ENCODE measurements at regions not wholly inside any gene's neighbourhood (a gene's known extent, or its start where the extent isn't known, plus 50 kb on each side); places are given as distances from the start of the nearest gene placed in this dataset.

DNA sequence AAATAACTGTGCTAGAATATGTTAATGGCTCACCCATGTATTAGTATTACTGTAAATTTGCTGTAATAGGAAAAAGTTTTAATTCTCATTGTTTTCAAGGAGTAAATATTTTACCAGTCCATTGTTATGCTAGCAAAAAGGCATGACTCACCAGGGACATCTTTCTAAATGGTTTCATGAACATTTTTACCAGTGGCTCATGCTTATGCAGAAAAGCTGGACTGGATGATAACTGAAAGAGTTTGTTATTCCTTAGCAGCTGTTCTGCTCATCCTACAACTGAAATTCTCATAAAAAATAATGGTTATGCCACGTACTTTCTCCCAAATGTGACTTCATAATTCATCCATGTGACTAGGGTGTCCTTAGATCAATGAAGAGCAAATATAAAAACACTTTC is 111.9 kb upstream of the PCDH18 start:
- DNase-seq (ENCODE audit: low read depth) = peak; percentile 62
- TF ChIP-seq, protein P1, sequence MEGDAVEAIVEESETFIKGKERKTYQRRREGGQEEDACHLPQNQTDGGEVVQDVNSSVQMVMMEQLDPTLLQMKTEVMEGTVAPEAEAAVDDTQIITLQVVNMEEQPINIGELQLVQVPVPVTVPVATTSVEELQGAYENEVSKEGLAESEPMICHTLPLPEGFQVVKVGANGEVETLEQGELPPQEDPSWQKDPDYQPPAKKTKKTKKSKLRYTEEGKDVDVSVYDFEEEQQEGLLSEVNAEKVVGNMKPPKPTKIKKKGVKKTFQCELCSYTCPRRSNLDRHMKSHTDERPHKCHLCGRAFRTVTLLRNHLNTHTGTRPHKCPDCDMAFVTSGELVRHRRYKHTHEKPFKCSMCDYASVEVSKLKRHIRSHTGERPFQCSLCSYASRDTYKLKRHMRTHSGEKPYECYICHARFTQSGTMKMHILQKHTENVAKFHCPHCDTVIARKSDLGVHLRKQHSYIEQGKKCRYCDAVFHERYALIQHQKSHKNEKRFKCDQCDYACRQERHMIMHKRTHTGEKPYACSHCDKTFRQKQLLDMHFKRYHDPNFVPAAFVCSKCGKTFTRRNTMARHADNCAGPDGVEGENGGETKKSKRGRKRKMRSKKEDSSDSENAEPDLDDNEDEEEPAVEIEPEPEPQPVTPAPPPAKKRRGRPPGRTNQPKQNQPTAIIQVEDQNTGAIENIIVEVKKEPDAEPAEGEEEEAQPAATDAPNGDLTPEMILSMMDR (IDR thresholded peaks at IDR 0.05; ENCODE audit: insufficient read depth, low read depth, low read length) = no peak
- no peak overlapping the region for H3K4me3 ChIP-seq (ENCODE audit: low read depth, low read length)

DNA sequence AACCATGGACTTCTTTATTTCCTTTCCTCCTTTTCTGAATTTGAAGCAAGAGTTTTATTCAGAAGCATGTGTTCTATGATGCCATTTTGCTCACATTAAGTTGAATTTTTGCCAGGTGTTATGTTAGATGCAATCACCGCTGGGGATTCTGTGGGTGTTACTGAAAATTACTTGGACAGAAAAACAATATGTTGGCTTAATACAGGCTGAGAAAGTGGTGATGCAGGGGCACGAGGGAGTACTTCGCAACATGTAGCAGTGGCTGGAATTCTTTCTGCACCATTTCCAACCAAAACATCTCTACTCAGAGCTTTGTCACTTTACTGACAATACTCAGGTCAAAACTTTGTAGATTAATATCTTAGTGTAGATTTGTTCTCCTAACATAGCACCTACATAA is 109.2 kb upstream of the PCDH18 start:
- DNase-seq (ENCODE audit: low read depth) = peak; percentile 67
- TF ChIP-seq, protein P1 (IDR thresholded peaks at IDR 0.05; ENCODE audit: insufficient read depth, low read depth, low read length) = no peak

DNA sequence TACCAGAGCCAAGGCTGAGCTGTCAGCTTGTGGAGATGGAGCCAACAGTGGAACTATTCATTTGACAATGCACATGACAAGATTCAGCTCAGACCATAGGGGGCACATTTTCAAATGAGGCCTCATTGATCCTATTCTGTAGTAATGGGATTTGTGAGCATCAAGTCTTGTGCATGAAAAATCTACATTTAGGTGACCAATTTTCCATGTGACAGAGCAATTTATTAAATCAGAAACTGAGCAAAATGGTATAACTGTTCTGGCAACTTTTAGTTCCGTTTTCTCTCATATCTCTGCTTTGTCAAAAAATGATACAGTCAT is 108.5 kb upstream of the PCDH18 start:
- no peak for DNase-seq (ENCODE audit: low read depth)
- TF ChIP-seq, protein P1 (IDR thresholded peaks at IDR 0.05; ENCODE audit: insufficient read depth, low read depth, low read length) = no peak
- H3K4me3 ChIP-seq (ENCODE audit: low read depth, low read length) = no peak overlapping the region

More for the DNA sequence above, 109.2 kb upstream of the PCDH18 start:
- no peak overlapping the region for H3K4me3 ChIP-seq (ENCODE audit: low read depth, low read length)

DNA sequence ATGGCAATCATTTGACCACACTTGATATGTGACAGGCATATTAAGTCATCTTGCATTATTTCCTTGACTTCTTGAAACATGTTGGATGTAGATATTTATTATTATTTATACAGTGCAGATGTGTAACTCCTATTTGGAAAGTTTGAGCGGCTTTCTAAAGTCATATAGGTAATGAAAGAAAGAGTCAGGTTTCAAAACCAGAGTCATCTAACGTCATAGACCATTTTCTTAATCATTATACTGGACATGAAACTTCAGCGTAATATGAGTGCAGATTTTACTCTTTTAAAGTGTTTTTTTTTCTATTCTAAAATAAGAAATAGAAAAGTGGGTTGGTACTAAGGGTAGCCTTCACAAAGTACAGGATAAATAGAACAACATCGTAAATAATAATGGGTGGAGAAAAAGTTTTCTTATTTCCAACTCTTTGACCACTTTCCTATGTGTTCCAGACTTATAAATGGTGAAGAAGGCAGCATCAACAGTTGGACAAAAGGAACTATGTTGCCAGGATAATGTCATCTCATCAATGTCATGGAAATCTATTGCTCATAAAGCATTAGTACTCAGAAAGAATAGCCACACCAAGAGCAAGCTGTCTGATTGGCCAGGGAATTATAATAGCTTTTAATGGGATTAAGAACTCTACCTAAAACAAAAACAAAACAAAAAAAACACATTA is 108.0 kb upstream of the PCDH18 start:
- no peak for DNase-seq (ENCODE audit: low read depth)
- no peak overlapping the region for H3K4me3 ChIP-seq (ENCODE audit: low read depth, low read length)
- TF ChIP-seq, protein P1 (IDR thresholded peaks at IDR 0.05; ENCODE audit: insufficient read depth, low read depth, low read length) = no peak

DNA sequence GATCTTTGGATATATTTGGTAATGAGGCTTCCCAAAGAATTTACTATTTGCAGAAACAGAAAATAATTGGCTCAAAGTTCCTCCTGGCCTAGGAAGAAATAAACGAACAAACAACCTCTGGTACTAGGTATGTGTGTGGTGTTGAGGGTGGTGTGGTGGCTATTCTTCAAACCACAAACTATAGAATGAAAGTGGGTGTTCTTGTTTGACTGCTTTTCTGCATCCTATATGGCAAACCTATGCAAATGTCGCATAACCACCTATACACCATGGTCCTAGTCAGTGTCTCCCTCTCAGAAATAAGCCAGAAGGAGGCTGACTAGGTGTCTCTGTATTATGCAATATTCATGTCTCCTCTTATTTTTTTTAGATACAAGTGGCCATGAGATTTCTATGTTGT is 106.6 kb upstream of the PCDH18 start:
- TF ChIP-seq, protein P1 (IDR thresholded peaks at IDR 0.05; ENCODE audit: insufficient read depth, low read depth, low read length) = no peak
- DNase-seq (ENCODE audit: low read depth) = no peak

DNA sequence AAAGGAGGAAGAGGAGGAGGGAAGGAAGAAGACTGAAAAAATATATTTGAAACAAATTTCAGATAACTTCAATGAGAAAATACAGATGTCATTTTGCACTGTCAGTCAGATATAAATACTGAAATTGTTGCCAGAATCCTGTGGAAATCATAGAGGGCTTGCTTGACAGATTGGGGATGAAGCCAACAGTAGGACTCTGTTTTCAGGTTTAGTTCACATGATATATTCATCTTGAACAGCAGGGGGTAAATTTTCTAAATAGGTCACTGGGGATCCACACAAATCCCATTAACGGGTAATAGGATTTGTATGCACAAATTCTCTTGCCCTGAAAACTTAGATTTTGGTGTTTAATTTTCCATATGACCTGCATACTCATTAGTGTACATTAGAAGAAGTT is 103.3 kb upstream of the PCDH18 start:
- no peak for DNase-seq (ENCODE audit: low read depth)
- H3K4me3 ChIP-seq (ENCODE audit: low read depth, low read length) = no peak overlapping the region
- TF ChIP-seq, protein P1 (IDR thresholded peaks at IDR 0.05; ENCODE audit: insufficient read depth, low read depth, low read length) = no peak

More for the DNA sequence above, 106.6 kb upstream of the PCDH18 start:
- H3K4me3 ChIP-seq (ENCODE audit: low read depth, low read length) = no peak overlapping the region

DNA sequence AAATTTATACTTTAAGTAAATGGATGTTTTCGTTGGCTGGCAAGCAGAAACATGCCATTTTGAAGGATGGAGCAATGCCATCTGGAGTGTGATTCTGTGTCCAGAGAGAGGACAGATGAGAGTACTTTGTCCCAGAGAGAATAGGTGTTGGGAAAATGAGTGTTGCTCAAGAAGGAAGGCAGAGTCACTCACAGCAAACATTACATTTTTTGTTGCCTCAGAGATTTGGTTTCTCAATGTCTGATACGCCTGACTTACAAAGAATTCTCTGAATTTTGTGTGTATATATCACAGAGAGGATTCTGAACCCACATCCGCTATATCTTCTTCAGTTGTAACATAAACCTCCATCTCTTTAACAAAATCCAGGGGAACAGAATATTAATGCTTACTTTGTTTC is 102.8 kb upstream of the PCDH18 start:
- H3K4me3 ChIP-seq (ENCODE audit: low read depth, low read length) = no peak overlapping the region
- TF ChIP-seq, protein P1 (IDR thresholded peaks at IDR 0.05; ENCODE audit: insufficient read depth, low read depth, low read length) = no peak
- peak; percentile 85 for DNase-seq (ENCODE audit: low read depth)

Measured in fibroblast of villous mesenchyme (primary cell).